ENCODE measurements at regions not wholly inside any gene's neighbourhood (a gene's known extent, or its start where the extent isn't known, plus 50 kb on each side); places are given as distances from the start of the nearest gene placed in this dataset.

DNA sequence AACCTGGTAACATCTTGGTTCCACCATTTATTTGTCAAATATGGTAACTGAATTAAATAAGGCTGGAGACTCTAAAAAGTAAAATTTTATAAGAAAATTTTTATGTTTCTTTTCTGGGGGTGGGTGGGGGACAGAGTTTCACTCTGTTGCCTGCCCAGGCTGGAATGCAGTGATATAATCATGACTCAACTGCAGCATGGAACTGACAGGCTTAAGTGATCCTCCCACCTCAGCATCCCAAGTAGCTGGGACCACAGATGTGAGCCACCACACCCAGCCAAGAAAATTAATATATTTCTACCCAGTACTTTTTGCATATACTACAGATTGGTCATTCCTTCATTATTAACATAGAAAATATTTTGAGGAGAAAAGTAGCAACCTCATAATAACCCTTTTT is 216.9 kb downstream of the DEPDC1B start:
- no peak for TF ChIP-seq EZH2 (IDR thresholded peaks at IDR 0.05; ENCODE audit: insufficient read depth, poor library complexity, severe bottlenecking)
- TF ChIP-seq EZH2phosphoT487 (IDR thresholded peaks at IDR 0.05; ENCODE audit: insufficient read depth, low read depth): no peak

Measured in GM23248 (cell line).